VCaP (cell line): ENCODE measurements at regions not wholly inside any gene's neighbourhood (a gene's known extent, or its start where the extent isn't known, plus 50 kb on each side); places are given as distances from the start of the nearest gene placed in this dataset.

Experiments
- H3K27ac ChIP-seq: fragments of 450-650 bp; 2 replicates; pipeline ENCODE4 v1.5.1; 2017
- CTCF ChIP-seq: fragments of 450-650 bp; conservative IDR thresholded peaks from 2 replicates; pipeline ENCODE4 v1.5.1; 2017; ENCODE audit warnings: mild to moderate bottlenecking, moderate library complexity

GRCh38 chr2:155958834-155959233 is 373.7 kb downstream of the NR4A2 start:
- TF ChIP-seq CTCF, result no peak
- H3K27ac ChIP-seq, result no peak overlapping the region

- no peak for TF ChIP-seq CTCF
These were observed 385.5 kb downstream of the NR4A2 start for GRCh38 chr2:155947069-155947468.

GRCh38 chr2:155944218-155944617 is 388.3 kb downstream of the NR4A2 start:
- no peak for TF ChIP-seq CTCF
- no peak overlapping the region for H3K27ac ChIP-seq

More at GRCh38 chr2:155947069-155947468, 385.5 kb downstream of the NR4A2 start:
- no peak overlapping the region for H3K27ac ChIP-seq

- no peak for TF ChIP-seq CTCF
- no peak overlapping the region for H3K27ac ChIP-seq
These were observed 402.2 kb downstream of the NR4A2 start for GRCh38 chr2:155930312-155930711.

- no peak for TF ChIP-seq CTCF
- no peak overlapping the region for H3K27ac ChIP-seq
These were observed 415.1 kb downstream of the NR4A2 start for GRCh38 chr2:155917380-155917779.

GRCh38 chr2:155913356-155913755 is 419.2 kb downstream of the NR4A2 start:
- no peak for TF ChIP-seq CTCF

GRCh38 chr2:155908567-155908966 is 424.0 kb downstream of the NR4A2 start:
- H3K27ac ChIP-seq, result no peak overlapping the region
- no peak for TF ChIP-seq CTCF

More at GRCh38 chr2:155913356-155913755, 419.2 kb downstream of the NR4A2 start:
- H3K27ac ChIP-seq, result no peak overlapping the region

- no peak for TF ChIP-seq CTCF
- H3K27ac ChIP-seq, result no peak overlapping the region
These were observed 425.3 kb downstream of the NR4A2 start for GRCh38 chr2:155907211-155907610.
